ENCODE measurements at regions not wholly inside any gene's neighbourhood (a gene's known extent, or its start where the extent isn't known, plus 50 kb on each side); places are given as distances from the start of the nearest gene placed in this dataset.

GRCh38 chr21:28758042-28758882 lies 234.4 kb downstream of the LTN1 start:
- TF ChIP-seq POLR2A (IDR thresholded peaks at IDR 0.05; ENCODE audit: low read length) (no peak), GATA1 (IDR thresholded peaks at IDR 0.05; ENCODE audit: low read depth, low read length) (no peak)
